ENCODE measurements at regions not wholly inside any gene's neighbourhood (a gene's known extent, or its start where the extent isn't known, plus 50 kb on each side); places are given as distances from the start of the nearest gene placed in this dataset.

GRCh38 chrX:26442340-26442739, 226.4 kb downstream of the MAGEB5 start:
- H3K9me3 ChIP-seq: no peaks in the 10 kb centered on the region
- H3K36me3 ChIP-seq: no peaks in the 10 kb centered on the region
- intact Hi-C loops (cut with DNase I): no loop called here
- no peak overlapping the region for H3K27ac ChIP-seq
- no peak overlapping the region for H3K4me3 ChIP-seq
- H3K4me1 ChIP-seq: no peaks in the 10 kb centered on the region
- DNase-seq (ENCODE audit: low spot score in 2 of 2): no peak
- no peaks in the 10 kb centered on the region for H3K27me3 ChIP-seq
- no peak for TF ChIP-seq CTCF (IDR thresholded peaks at IDR 0.05)

DNA sequence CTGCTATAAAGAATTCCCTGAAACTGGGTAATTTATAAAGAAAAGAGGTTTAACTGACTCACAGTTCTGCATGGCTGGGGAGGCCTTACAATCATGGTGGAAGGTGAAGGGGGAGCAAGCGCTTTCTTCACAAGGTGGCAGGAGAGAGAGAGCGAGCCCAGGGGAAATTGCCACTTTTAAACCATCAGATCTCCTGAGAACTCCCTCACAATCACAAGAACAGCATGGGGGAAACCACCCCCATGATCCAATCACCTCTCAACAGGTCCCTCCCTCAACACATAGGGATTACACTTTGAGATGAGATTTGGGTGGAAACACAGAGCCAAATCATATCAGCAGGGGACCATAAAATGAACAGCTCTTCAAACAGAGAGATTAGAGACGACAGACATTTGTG, 198.6 kb downstream of the MAGEB5 start:
- H3K4me1 ChIP-seq: no peaks in the 10 kb centered on the region
- H3K27ac ChIP-seq: no peak overlapping the region
- TF ChIP-seq CTCF (IDR thresholded peaks at IDR 0.05): no peak
- H3K36me3 ChIP-seq: no peaks in the 10 kb centered on the region
- DNase-seq (ENCODE audit: low spot score in 2 of 2): no peak
- intact Hi-C loops (cut with DNase I): no loop called here
- no peaks in the 10 kb centered on the region for H3K9me3 ChIP-seq
- no peak overlapping the region for H3K4me3 ChIP-seq
- no peaks in the 10 kb centered on the region for H3K27me3 ChIP-seq

DNA sequence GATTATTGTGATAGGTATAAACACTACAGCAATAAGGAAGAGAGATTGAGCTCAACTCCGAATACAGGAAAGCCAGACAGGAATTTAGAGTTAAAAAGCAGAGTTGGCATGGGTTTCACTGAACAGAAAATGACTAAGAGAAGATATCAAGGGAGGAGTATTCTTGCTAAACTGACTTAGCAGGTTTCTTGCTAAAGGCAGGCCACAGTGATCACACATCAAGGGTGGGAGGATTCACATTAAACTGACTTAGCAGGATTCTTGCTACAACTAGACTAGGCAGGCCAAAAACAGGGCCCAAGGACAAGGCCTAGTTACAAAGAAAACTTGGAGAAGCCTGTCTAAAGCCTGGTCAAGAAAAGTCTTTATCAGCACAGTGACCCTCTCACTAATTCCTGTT, 195.1 kb downstream of the MAGEB5 start:
- Histone ChIP-seq H3K9me3 (no peaks in the 10 kb centered on the region), H3K27ac (no peak overlapping the region), H3K4me1 (no peaks in the 10 kb centered on the region), H3K36me3 (no peaks in the 10 kb centered on the region), H3K27me3 (no peaks in the 10 kb centered on the region), H3K4me3 (no peak overlapping the region)
- no peak for TF ChIP-seq CTCF (IDR thresholded peaks at IDR 0.05)
- intact Hi-C loops (cut with DNase I): no loop called here
- no peak for DNase-seq (ENCODE audit: low spot score in 2 of 2)

- intact Hi-C loops (cut with DNase I): no loop called here
- Histone ChIP-seq H3K4me3 (no peak overlapping the region), H3K27me3 (no peaks in the 10 kb centered on the region), H3K4me1 (no peaks in the 10 kb centered on the region), H3K36me3 (no peaks in the 10 kb centered on the region), H3K9me3 (no peaks in the 10 kb centered on the region), H3K27ac (no peak overlapping the region)
- no peak for DNase-seq (ENCODE audit: low spot score in 2 of 2)
- TF ChIP-seq CTCF (IDR thresholded peaks at IDR 0.05): no peak
These were observed 193.7 kb downstream of the MAGEB5 start for GRCh38 chrX:26409636-26410035.

DNA sequence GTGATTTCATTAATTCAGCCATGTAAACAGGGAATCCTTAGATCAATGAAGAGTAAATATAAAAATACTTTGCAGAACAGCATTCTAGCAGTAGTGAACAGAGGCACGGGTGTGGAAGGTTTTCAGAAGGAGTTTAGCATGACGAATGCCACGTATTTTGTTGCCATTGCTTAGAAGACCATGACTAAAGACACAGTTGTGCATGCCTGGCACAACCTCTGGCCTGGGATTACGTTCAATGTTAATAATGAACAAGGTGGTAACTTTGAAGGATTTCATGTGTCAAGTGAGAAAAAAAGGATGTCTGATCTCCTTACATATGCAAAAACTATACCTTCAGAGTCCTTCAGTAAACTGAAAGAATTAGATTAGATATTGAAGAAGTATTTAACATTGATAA, 171.9 kb downstream of the MAGEB5 start:
- no peak for TF ChIP-seq CTCF (IDR thresholded peaks at IDR 0.05)
- Histone ChIP-seq H3K27ac (no peak overlapping the region), H3K9me3 (no peaks in the 10 kb centered on the region), H3K4me1 (no peaks in the 10 kb centered on the region), H3K4me3 (no peak overlapping the region), H3K36me3 (no peaks in the 10 kb centered on the region), H3K27me3 (no peaks in the 10 kb centered on the region)
- no peak for DNase-seq (ENCODE audit: low spot score in 2 of 2)
- intact Hi-C loops (cut with DNase I): no loop called here

DNA sequence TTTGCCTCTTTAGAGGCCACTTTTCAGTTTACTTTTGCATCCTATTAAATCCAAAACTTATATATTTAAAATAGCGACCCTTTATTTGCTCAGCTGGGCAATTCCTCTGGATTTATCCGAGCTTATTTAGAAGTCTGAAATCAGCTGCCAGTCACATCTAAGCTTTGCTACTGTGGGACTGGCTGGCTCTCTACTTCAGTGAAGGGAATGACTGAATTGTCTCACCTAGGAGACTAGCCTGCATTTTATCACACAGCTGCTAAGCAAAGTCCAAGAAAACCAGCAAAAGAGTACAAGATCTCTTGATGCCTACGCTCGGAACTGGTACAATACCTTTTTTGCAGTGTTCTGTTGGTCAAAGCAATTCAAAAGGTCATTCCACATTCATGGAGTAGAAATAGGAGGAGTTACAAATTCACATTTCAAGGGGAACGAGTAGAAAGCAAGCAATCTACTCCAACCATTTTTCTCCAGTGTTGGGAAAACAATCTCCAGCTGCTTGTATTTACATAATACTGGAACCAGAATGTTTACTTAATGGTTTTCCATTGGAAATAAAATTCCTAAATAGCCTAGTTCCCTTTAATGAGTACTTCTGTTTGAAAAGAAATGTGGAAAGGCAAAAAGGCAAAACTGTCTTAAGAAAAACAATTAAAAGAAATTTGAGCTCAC, 160.2 kb downstream of the MAGEB5 start:
- Histone ChIP-seq H3K27me3 (no peaks in the 10 kb centered on the region), H3K9me3 (no peaks in the 10 kb centered on the region), H3K27ac (no peak overlapping the region), H3K36me3 (no peaks in the 10 kb centered on the region), H3K4me3 (no peak overlapping the region), H3K4me1 (no peaks in the 10 kb centered on the region)
- intact Hi-C loops (cut with DNase I): no loop called here
- TF ChIP-seq CTCF (IDR thresholded peaks at IDR 0.05): no peak
- no peak for DNase-seq (ENCODE audit: low spot score in 2 of 2)
